Hematopoietic multipotent progenitor cell treated with erythropoietin and hydrocortisone succinate and interleukin-3 and kit ligand, for 6 days (in vitro differentiated cells): ENCODE measurements at regions not wholly inside any gene's neighbourhood (a gene's known extent, or its start where the extent isn't known, plus 50 kb on each side); places are given as distances from the start of the nearest gene placed in this dataset.
"Not testable (repeated sequence)": the region's sequence is repeated elsewhere in the genome, so short reads cannot be mapped to it uniquely, and the experiment has no call there.

ENCODE experiments used
- DNase-seq: peaks from one replicate; pipeline ENCODE4 v3.0.0-alpha.2; 2015

DNA sequence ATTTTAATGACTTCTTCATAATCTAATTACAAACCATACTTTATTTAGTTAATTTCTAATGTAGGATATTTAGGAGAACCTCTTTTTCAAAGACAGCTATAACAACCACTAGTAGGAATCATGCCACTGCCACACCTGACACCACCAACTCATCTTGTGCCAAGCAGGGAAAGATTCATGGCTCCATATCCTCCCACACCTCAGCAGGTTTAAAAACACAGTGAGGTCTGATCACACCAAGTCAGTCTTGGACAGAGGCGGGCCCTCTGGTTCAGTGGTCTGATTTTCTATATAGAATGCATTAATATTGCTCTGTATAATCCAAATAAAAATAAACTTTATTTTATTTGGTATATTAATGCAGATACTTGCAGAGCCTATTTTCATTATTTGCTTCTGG, 227.7 kb upstream of the TTC29 start:
- DNase-seq: no peak

DNA sequence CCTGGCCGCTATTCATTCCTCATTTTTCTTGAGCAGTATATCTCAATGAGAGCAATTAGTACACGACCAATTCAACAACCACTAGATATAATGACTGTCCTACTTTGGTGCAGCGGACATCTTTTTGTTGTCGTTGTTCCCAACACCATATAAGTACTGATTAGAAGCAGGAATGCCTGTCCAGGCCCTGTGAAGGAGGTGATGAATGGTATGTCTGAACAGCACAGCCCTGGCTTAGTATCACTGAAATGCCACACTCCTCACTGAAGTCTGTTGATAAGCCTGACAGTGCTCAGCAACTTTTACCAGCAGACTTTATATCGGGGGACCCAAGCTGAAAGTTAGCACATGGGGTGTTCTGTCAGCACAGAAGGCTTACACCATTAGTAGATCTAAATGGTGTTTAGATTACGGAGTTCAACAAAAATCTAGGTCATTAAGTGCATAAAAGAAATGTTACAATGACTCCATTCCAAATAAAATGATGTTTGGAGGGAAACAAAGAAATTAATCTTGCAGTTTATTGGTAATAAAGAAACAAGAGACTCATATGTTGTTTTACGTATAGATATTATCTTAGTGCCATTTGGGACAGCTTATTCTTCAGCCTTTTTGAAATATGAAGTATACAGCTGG, 228.3 kb upstream of the TTC29 start:
- no peak for DNase-seq

DNA sequence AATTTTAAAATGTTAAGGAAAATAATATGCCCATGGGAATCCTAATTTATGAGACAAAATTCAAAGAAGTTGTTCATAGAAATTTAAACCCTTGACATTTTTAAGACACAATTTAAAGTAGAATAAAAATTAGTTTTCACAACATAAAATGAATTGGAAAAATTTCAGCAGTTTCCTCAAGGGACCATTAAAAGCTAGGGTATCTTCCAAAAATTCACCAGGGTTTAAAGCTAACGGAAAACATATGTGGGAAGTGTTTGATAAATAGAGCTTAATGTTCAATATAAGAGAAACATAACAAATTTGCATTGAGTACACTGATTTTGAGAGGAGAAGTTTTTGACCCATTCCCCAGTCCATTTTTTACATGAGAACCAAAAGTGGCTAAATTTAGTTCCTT, 228.9 kb upstream of the TTC29 start:
- no peak for DNase-seq

DNA sequence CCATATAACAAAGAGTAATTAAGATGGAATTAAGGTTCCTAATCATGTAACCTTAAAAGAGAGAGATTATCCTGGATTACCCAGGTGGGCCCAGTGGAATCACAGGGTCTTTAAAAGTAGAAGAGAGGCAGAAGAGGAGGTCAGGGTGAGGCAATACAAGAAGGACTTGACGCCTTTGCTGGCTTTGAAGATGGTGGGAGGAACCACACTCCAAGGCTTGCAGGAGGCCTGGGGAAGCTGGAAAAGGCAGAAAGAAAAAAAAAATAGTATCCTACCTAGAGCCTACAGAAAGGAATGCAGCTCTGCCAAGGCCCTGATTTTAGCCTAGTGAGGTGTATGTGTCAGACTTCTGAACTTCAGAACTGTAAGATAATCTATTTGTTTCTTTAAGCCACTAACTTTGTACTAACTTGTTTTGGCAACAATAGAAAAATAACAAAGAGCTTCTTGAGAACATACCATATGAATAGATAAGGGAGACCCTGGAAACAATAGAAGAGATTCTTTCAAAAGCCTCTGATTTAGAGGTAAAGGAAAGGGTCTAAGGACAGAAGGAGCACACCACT, 229.9 kb upstream of the TTC29 start:
- DNase-seq: no peak

DNA sequence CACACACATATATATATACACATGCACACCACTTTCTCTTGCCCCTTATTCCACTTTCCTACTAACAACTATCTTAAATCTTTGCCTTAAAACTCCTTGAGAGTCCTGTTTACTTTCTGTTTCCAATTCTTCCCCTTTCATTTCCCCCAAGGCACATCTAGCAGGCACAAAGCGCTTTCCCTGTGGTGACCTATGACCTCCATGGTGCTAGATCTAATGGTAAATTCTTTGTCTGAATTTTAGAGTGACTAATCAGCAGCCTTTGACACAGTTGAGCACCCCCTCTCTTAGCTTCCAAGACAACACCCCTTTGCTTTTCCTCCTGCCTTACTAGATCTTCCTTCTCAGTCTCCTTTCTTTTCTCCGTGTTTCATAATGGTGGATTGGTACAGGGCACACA, 236.4 kb upstream of the TTC29 start:
- DNase-seq: no peak

DNA sequence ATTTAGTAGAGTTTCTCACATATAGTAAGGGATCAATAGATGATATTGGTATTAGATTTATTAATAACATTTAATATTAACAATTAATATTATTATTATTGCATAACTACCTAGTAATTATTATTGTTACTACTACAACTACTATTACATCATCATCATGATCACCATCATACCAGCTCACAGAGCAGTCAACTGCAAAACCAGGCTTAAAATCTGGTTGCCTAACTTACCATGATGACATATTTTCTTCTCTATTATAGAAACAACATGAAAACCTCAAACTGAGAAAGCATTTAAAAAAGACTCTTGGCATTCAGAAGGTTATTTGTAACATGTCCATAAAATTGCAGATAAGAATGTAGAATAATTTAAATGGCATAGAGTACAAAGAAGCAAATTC, 247.0 kb upstream of the TTC29 start:
- DNase-seq: no peak

DNA sequence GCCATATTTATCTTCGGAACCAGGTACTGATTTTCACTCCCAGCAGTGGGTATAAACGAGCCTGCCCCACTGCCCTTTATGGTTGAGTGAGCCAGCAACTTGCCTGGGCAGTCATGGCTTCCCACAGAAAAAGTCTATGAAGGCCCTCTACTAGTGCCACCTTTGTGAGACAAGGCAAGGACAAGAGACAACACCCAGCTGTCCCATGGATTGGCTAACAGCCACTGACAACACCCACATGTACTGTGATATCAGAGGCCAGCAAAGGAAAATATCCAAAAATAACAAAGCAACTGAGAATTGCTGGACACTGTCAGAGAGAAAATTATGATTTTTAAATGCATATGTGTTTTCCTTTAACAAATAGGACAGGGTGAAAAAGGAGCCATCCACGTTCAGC, 248.4 kb upstream of the TTC29 start:
- DNase-seq: no peak

DNA sequence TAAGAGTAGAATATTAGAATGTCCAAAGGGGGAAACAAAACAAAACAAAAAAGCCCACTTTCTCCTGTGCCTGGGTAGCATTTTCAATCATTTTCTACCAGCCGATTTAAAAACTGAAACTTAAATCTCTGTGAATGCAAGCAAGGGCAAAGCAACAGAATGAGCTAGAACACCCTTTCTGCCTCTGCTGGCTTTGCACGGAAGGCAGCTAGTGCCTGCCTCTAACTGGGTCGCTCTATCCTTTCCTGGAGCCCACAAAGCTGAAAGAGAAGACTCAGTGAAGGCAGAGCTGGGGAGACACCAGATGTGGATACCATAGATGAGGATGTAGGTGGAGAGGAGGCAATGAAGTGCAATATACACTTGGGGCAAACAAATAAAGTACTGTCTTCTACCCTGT, 248.9 kb upstream of the TTC29 start:
- no peak for DNase-seq

DNA sequence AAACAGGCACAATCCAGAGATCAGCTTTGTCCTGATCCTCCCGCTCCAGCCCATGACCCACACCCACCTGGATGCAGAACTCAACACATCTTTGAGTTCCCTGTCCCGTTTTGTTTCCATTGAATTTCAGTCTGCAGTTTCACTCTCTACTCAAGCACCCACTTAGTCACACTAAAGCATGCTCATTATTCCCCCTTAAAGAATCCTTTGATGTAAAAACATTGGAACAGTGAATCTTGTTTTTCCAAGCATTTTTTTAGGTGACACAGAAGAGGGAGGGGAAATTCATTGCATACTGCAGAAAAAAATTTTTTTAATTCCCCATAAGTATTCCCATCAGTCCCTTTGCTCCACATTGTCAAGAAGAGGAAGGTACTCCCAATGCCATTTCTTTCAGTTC, 249.7 kb upstream of the TTC29 start:
- DNase-seq: no peak

DNA sequence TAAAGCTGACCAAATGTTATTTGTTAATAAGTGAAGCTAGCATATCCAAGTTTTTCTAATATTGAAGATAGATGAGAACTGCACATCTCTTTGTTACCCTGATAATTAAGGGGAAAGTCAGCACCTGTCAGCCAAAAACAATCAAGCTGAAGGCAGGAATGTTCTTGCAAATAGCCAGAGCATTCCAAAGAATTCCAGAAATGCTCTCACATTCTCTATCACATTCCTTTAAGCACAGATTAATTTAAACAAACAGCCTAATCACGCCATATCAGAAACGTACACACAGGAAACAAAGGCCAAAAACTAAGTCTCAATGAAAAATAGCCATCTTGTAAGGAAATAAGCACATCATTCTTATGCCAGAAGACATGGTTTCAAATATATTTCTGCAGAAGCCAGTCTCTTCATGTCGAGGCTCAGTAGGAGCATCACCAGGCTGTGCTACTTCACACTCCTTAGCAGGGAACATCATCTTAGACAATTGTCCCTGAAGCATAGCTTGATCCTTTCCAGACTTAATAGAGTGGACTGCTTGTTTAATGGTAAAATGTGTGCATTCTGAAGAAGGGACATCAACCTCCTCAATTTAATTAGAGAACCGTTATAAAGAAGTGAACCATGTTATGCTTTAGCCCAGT, 252.9 kb upstream of the TTC29 start:
- DNase-seq: no peak

DNA sequence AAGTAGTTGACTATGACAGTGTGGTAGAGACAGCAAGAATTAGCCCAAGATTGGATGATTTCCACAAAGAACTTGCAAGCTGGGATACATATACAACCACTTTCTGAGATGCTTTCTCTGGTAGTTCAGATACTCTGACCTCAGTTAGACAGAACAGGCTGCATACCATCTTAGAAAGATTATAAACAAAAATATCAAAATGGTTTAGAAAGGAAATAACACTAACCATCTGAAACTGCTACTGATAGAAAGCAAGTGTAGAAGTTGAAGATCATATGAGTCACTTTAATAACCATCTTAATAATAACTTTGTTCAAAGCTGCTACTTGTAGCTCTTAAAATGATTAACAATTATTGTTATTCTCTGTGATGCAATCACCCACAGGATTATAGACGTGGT, 255.4 kb upstream of the TTC29 start:
- no peak for DNase-seq

DNA sequence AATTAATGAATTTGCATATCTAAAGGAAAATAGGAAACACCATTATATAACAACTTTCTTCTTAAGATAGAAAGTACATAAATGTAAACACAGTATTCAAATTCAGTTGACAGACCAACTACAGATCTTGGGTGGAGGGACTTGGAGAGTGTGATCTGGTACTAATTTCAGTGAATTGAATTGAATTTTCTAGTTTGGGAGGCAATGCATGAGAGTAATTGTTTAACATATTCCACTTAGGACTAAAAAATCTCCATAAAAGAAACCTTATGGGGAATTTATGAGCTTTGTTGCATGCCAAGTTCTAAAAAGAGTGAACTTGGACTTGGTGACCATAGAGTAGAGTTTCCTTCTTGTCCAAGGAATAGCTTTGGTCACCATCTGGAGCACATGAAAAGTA, 261.1 kb upstream of the TTC29 start:
- DNase-seq: no peak

DNA sequence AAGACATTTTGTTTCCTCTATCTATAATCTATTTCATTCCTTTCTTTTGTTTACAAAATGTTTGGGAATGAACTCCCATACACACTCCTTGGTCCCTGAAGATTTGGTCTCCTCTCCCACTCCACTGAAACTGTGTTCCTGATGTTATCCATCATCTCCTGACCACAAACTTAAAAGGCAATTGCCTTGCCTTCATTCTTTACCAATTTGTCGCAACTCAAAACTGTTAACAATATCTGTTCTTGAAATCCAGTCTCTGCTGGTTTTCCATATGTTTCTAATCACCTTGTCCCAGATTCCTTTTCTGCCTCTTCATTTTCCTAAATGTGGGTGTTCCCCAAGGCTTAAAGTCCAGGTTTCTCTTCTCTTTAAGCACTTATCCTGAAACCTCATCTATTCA, 262.2 kb upstream of the TTC29 start:
- no peak for DNase-seq

DNA sequence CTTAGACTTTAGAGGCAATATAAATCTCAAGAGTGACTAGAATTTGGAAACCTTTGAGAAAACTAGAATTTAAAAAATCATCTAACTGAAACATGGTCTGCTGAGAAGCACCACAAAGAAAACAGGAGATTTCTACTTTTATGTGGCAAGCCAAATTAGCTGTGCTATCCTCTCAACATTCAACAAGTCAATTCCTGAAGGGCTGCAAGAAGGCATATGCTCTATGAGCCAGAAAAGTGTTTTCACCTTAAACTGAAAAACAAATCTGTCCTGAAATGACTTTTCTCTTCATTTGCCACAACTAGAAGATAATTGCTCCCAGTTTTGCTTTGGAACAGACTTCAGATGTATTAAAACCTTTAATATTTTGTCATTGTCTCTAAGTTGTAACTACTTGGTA, 263.2 kb upstream of the EDNRA start:
- no peak for DNase-seq

DNA sequence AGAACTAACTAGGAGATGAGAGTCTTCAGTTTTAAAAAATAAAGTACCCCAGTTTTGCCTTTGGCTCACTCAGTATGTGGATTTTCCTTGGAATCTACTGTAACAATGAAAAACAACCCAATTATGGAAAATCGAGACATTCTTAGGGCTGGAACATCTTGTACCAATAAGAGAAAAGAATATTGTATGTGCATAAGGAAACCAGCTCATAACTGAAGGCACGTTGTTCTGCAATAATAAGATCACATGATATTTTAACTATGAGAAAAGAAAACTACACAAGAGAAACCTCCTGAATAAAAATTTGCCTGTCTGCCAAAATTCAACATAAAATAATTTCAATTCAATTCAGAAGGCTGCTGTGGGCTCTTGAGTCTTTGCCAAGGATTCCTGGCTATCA, 261.8 kb upstream of the EDNRA start:
- DNase-seq: no peak

DNA sequence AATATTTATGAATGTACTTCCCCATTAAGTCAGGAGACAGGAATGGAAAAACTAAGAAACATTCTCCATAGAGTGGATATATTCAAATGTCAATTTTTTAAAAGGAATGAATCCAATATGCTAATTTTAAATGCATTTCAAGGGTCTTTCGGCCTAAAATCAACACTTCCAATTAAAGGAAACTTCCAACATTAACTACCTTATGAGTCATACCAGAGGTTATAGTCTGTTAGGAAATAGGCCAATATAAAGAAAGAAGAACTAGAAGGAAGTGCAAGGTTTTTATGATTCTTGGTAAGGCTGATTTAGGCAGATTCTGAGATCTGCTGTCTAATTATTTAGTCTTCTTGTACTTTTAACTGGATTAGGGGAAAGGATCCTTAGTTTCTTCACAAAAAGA, 260.1 kb upstream of the EDNRA start:
- DNase-seq: no peak

DNA sequence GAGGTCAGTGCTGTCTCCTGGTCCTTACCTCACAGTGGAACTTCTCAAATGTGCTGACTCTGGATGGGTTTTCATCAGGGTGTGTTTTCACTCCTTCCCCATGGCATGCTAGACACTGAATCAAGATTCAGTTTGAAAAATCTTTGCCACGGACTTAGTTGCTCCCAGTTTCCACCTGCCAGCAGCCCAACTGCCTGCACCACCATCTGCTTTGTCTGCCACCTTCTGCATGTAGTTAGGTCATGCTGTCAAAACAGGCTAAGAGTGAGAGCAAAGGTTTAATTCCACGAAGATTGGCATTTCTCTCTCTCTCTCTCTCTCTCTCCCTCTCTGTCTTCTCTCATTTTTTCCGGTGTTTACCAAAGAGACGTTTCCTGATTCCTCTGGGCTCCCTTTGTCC, 258.0 kb upstream of the EDNRA start:
- no peak for DNase-seq

DNA sequence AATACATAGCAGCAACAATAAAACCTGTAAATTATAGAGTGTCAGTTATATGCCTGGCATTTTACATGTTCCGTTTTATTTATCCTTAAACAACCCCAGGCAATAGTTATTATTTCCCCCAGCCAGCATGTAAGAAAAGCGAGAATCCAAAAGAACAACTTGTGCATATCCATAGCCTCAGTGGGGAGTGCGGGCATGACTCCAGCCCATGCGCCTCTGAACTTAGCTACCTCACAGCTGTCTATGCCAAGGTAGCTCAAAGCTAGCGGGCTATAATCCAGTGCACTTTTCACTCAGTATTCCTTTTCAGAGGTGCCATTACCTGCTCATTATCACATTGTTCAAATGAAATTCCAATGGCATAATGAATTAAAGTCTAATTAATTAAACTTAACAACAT, 257.3 kb upstream of the EDNRA start:
- DNase-seq: no peak

DNA sequence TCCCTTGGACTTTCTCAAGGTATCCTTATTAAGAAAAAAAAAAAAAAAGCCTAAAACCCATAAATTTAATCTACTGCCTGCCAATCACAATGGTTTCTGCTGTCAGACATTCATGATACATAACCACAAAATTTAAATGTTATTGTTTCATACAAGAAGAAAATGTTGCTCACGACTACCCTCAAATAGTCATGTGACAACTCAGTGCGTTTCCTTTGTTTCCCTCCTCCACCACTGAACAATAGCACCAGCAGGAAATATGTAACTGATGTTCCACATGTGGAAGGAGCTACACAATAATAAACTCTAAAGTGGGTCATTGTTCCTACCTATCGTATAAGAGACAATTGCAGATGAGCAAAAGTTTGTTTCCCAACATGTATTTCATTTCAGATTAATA, 244.1 kb upstream of the EDNRA start:
- no peak for DNase-seq

DNA sequence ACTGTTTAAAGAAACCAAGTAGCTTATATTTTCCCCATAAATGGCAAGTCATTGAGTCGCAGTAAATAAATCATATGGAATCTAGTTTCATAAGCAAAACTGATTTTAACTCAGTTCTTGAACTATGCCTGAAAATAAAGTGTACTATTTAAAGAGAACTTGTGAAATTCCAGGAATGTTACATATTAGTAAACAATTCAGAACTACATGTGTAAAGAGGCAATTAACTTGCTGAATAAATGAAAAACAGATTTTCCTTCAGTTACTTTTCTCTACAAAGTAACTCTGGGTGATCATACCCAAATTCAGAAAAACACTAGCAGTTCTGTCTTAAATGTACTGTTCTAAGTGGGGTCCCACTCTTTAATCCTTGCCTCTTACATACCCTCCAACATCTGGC, 236.1 kb upstream of the EDNRA start:
- DNase-seq: no peak

DNA sequence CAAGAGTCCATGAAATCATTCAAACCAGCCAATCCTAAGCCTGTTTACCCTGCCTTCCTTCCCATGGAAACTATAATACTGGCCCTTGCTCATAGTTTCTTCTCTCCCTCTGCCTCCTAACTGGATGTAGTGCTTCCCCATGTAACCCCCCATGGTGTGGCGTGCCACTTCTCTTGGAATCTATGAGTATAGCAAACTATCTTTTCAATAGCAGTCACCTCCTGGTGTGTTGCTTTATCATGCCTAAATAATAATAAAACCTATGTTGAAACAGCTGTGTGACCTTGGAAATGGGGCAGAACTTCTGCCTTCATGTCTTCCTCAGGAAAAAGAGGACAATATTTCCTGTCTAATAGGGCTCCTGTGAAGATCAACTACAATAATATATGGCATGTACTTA, 234.8 kb upstream of the EDNRA start:
- DNase-seq: no peak

DNA sequence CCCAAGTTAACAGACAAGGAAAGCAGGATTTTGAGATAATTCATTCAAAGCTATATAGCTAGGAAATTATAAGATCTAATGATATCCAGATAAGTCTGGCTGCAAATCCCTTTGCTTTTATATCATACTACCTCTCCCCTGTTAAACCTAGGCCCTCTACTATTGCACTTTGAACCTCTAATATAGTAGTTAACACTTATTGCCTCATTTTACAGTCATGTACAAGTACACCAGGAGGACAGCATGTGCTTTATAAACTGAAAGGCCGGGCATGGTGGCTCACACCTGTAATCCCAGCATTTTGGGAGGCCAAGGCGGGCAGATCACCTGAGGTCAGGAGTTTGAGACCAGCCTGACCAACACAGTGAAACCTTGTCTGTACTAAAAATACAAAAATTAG, 234.4 kb upstream of the EDNRA start:
- DNase-seq: not testable (repeated sequence)

DNA sequence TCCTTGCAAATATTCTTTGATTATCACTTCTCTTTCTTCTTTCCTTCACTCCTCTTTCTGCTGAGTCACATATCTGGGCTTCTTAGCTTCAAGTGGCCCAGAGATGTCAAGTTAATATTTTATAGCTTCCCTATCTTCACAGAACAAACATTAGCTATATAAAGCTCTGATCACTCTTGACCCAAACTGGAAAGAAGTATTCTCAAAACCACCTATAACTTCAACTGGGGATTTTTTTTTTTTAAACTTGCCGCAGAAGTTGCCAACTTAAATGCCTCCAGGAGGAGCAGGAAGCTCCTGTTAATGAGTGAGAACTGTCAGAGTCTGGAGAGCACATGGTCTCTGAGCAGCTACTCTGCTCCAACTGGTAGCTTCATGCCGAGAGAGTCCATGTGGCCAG, 233.3 kb upstream of the EDNRA start:
- DNase-seq: no peak

DNA sequence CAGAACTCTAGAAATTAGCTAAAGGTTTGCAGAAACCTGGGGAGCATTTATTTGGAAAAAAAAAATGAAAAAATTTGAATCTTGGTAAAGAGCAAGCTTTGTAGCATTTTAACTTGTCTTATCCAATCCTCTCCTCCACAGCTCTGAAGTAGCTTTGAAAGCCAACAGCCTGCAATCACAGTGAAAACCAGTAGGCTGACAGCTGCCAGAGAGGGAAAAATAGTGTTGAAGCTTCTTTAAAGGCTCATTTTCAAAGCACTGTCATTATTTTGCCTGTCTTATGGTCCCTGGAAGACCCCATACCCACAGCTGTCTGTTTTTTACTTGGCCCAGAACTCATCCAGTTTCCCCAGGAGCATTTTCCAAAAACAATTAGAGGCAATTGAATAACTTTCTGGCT, 230.8 kb upstream of the EDNRA start:
- DNase-seq: no peak

DNA sequence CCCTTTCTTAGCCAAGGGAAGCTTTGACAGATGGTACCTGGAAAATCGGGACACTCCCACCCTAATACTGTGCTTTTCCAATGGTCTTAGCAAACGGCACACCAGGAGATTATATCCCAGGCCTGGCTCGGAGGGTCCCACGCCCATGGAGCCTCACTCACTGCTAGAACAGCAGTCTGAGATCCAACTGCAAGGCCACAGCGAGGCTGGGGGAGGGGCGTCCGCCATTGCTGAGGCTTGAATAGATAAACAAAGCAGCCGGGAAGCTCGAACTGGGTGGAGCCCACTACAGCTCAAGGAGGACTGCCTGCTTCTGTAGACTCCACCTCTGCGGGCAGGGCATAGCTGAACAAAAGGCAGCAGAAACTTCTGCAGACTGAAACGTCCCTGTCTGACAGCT, 225.6 kb upstream of the EDNRA start:
- not testable (repeated sequence) for DNase-seq
